Thyroid gland (tissue), 4 donors: ENCODE measurements at regions not wholly inside any gene's neighbourhood (a gene's known extent, or its start where the extent isn't known, plus 50 kb on each side); places are given as distances from the start of the nearest gene placed in this dataset.

ENCODE experiments used
- DNase-seq, 2 donors: peaks; one replicate each; pipeline ENCODE4 v3.0.0-alpha.2; 2019
- H3K27ac ChIP-seq, 3 donors: fragments of 200-600 bp; sonication (generic); 1 replicate in 2 of 3; 2 replicates in 1 of 3; pipeline ENCODE4 v1.5.1; 2016 to 2019; ENCODE audit warnings: mild to moderate bottlenecking in 1 of 3, moderate library complexity in 1 of 3
- H3K27me3 ChIP-seq: fragments of 200-600 bp; sonication (generic); one replicate; pipeline ENCODE4 v1.5.1; 2019
- H3K36me3 ChIP-seq, 2 donors: fragments of 200-600 bp; sonication (generic); one replicate each; pipeline ENCODE4 v1.5.1; 2016 to 2019
- H3K4me1 ChIP-seq, 2 donors: fragments of 200-600 bp; sonication (generic); one replicate each; pipeline ENCODE4 v1.5.1; 2017 to 2019
- H3K4me3 ChIP-seq, 3 donors: fragments of 200-600 bp; sonication (generic); replicated peaks in 1 of 3; 1 replicate in 2 of 3; 2 replicates in 1 of 3; pipeline ENCODE4 v1.5.1; 2016; ENCODE audit warnings: mild to moderate bottlenecking in 1 of 3
- H3K9me3 ChIP-seq: fragments of 200-600 bp; sonication (generic); one replicate; pipeline ENCODE4 v1.5.1; 2017
- POLR2A ChIP-seq, 2 donors: fragments of 450-650 bp; IDR thresholded peaks; one replicate each; pipeline ENCODE4 v1.6.1; 2017; ENCODE audit warnings: antibody characterized with exemption in 2 of 2, mild to moderate bottlenecking in 2 of 2, moderate library complexity in 1 of 2
- WGBS, 2 donors: methylation state at CpG; one replicate each; pipeline ENCODE4 v1.1.5; 2017; 5-methylcytosine and 5-hydroxymethylcytosine counted together
- intact Hi-C: fragments of 100-400 bp; cut with DNase I; formaldehyde crosslinking; loops from one replicate; pipeline ENCODE4 v1.15.1; 2023
- TF ChIP-seq, protein P1 (sequence below), 6 experiments: fragments of 200-600 bp in 3 of 6; fragments of 450-650 bp in 3 of 6; sonication (generic) in 3 of 6; IDR thresholded peaks; one replicate each; pipeline ENCODE4 v1.5.1; 2016 to 2019; ENCODE audit warnings: antibody characterized with exemption in 6 of 6, mild to moderate bottlenecking in 2 of 6, inconsistent platforms in 1 of 6, moderate library complexity in 1 of 6

DNA sequence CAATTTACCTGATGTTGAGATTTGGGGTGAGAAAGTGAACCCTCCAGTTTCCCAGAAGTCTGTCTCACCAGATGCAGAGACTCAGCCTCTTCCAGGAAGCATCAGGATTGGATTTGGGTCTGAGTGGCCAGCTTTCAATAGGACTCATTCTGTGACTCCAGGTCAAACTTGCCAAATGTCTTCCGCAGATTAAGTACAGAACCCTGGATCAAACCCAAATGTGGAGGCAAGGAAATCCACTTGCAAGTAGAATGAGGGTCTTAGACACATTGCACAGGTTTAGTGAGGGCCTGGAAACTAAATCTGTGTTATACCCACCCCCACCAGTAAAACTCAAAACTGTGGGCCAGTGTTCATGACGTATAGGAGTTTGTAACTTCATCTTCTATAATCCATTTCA lies 372.2 kb upstream of the MGMT start:
- no peaks in the 10 kb centered on the region for H3K9me3 ChIP-seq
- 93 to 95% methylated on average over 2 of the region's 2 CpGs for WGBS, 2 donors
- no peak overlapping the region for H3K4me3 ChIP-seq
- no peaks in the 10 kb centered on the region for H3K4me1 ChIP-seq
- H3K36me3 ChIP-seq: no peaks in the 10 kb centered on the region
- no peak for TF ChIP-seq POLR2A (IDR thresholded peaks at IDR 0.05)
- TF ChIP-seq, protein P1, sequence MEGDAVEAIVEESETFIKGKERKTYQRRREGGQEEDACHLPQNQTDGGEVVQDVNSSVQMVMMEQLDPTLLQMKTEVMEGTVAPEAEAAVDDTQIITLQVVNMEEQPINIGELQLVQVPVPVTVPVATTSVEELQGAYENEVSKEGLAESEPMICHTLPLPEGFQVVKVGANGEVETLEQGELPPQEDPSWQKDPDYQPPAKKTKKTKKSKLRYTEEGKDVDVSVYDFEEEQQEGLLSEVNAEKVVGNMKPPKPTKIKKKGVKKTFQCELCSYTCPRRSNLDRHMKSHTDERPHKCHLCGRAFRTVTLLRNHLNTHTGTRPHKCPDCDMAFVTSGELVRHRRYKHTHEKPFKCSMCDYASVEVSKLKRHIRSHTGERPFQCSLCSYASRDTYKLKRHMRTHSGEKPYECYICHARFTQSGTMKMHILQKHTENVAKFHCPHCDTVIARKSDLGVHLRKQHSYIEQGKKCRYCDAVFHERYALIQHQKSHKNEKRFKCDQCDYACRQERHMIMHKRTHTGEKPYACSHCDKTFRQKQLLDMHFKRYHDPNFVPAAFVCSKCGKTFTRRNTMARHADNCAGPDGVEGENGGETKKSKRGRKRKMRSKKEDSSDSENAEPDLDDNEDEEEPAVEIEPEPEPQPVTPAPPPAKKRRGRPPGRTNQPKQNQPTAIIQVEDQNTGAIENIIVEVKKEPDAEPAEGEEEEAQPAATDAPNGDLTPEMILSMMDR (IDR thresholded peaks at IDR 0.05): no peak
- intact Hi-C loops: no loop called here
- no peaks in the 10 kb centered on the region for H3K27me3 ChIP-seq
- no peak for DNase-seq
- H3K27ac ChIP-seq: no peak overlapping the region

DNA sequence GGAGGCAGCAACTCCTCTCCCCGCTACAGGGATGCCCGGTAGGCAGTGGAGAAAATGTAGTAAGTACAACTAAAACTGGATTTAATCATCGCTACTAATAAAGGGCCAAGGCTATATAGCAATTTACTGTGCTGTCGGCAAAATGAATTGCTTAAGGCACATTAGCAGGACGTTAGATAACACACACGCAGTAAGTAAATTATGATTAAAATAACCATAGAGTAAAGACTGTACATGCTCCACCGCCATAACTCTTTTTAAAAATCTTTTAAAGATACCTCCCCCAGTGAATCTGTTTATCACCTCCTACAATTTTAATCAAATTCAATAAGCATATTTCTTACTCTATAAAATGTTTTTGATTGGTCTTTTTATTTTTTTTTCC lies 371.4 kb upstream of the MGMT start:
- 82 to 91% methylated on average over 7 of the region's 7 CpGs for WGBS, 2 donors
- Histone ChIP-seq H3K9me3 (no peaks in the 10 kb centered on the region), H3K27me3 (no peaks in the 10 kb centered on the region), H3K4me1 (no peaks in the 10 kb centered on the region), H3K27ac (no peak overlapping the region), H3K36me3 (no peaks in the 10 kb centered on the region), H3K4me3 (no peak overlapping the region)
- intact Hi-C loops: no loop called here
- DNase-seq: no peak
- no peak for TF ChIP-seq POLR2A (IDR thresholded peaks at IDR 0.05)
- TF ChIP-seq, protein P1 (IDR thresholded peaks at IDR 0.05): no peak

DNA sequence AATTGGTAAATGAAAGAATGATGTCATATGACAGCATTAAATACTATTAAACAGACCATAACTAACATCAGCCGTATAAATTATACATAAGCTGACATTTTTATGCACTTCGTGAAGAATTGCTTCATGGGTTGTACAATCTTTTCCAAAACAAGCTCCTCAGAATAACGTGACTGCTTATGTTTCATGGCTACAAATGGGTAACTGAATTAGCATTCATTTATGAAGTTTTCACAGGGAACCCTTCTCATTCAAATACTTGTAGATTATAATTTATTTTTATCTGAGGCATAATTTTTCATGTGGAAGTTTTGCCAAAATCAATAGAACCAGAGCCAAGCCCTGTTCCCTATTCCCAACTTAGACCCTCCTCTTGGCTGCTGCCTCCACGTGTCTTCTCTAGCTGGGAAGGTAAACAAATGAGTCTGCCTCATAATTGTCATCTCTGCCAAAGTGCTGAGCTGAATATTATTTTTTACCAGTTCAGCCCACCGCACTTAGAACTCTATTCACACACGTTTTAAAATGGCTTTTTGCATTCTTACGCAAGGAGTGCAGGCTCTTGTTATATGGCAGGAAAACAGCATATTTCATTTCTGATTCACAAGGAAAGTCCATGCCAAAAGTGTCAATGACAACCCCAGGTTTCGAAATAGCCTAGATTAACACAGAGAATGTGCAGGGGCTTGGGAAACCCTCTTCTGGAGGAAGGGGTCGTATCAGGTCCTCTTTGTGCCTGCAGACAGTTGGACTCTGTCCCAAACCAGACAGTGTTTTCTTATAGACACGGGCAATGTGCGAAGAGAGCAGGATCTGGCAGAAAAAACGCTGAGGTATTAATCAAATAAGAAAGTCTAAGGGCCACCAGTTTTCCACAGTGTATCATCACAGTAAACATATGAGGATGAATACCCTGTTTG lies 370.7 kb upstream of the MGMT start:
- Histone ChIP-seq H3K4me1 (no peaks in the 10 kb centered on the region), H3K27me3 (no peaks in the 10 kb centered on the region), H3K9me3 (no peaks in the 10 kb centered on the region), H3K27ac (no peak overlapping the region), H3K36me3 (no peaks in the 10 kb centered on the region), H3K4me3 (no peak overlapping the region)
- 24 to 35% methylated on average over 12 of the region's 12 CpGs for WGBS, 2 donors
- no peak for TF ChIP-seq POLR2A (IDR thresholded peaks at IDR 0.05)
- TF ChIP-seq, protein P1 (IDR thresholded peaks at IDR 0.05): no peak
- DNase-seq: no peak
- intact Hi-C loops: no loop called here

DNA sequence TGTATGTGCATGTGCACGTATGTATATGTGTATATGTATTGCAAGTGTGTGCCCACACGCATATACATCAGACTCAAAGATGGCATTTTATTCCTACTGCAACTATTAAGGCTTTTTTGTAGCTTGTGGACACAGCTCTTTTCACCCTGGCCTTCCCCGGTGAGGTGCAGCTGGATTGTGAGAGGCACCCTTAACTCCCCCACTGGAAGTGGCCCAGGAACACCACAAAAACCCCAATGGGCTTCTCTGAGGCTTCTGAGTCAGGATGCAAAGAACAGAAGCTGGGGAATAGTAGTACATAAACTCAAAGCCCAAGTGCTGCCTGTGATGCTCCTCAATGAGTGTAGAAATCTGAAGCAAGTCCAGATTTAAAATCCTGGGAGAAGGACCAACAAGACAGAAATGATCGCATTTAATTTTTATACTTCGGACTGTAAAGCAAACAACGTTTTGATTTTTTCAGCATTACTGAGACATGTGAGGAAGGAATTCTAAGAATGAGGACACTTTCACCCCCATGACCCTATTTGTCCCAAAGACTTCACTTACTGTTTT lies 369.2 kb upstream of the MGMT start:
- WGBS, 2 donors: 84 to 85% methylated on average over 6 of the region's 6 CpGs
- H3K4me1 ChIP-seq: no peaks in the 10 kb centered on the region
- H3K4me3 ChIP-seq: no peak overlapping the region
- H3K9me3 ChIP-seq: no peaks in the 10 kb centered on the region
- no peak for DNase-seq
- no peaks in the 10 kb centered on the region for H3K36me3 ChIP-seq
- intact Hi-C loops: no loop called here
- H3K27ac ChIP-seq: no peak overlapping the region
- H3K27me3 ChIP-seq: no peaks in the 10 kb centered on the region
- no peak for TF ChIP-seq POLR2A (IDR thresholded peaks at IDR 0.05)
- TF ChIP-seq, protein P1 (IDR thresholded peaks at IDR 0.05): no peak

DNA sequence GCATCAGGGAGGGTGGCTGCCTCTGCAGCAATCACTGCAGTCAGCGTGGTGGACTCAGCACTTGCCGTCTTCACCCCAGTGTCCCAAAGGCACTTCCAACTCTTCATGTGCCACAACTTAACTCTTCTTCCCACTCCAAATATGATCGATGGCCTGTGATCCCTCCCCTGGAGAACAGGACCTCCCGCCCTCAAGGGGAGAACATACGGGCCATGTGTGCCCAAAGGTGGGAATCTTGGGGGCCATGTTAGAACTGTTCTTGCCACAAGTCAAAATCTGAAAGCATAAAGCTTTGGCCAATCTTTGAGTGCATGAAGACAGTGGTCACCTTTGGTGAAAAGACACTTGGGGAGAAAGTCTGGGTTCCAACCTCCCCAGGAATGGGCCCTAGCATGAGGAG lies 368.5 kb upstream of the MGMT start:
- intact Hi-C loops: no loop called here
- no peaks in the 10 kb centered on the region for H3K27me3 ChIP-seq
- 90 to 95% methylated on average over 5 of the region's 5 CpGs for WGBS, 2 donors
- no peaks in the 10 kb centered on the region for H3K4me1 ChIP-seq
- TF ChIP-seq POLR2A (IDR thresholded peaks at IDR 0.05): no peak
- TF ChIP-seq, protein P1 (IDR thresholded peaks at IDR 0.05): no peak
- no peaks in the 10 kb centered on the region for H3K36me3 ChIP-seq
- H3K27ac ChIP-seq: no peak overlapping the region
- DNase-seq: no peak
- no peaks in the 10 kb centered on the region for H3K9me3 ChIP-seq
- no peak overlapping the region for H3K4me3 ChIP-seq
